Keratinocyte (primary cell): ENCODE measurements at regions not wholly inside any gene's neighbourhood (a gene's known extent, or its start where the extent isn't known, plus 50 kb on each side); places are given as distances from the start of the nearest gene placed in this dataset.

Experiments used
- DNase-seq: peaks from one replicate; pipeline ENCODE4 v3.0.0-alpha.2; 2011; ENCODE audit warnings: low read depth, missing footprints, low spot score
- FAIRE-seq: peaks from 2 replicates; lab custom pipeline; 2011; peaks lifted over from hg19 to GRCh38; lab: Jason Lieb, UNC
- H2AFZ ChIP-seq: 2 replicates; pipeline ENCODE4 v1.6.0; 2012; ENCODE audit warnings: low read length, control low read depth, inconsistent platforms; ENCODE audit not compliant: control insufficient read depth
- H3K27ac ChIP-seq: 2 replicates; pipeline ENCODE4 v1.5.1; 2011; ENCODE audit warnings: low read length; ENCODE audit not compliant: control insufficient read depth, insufficient read depth
- H3K27me3 ChIP-seq: 3 replicates; pipeline ENCODE4 v1.6.0; 2011; ENCODE audit warnings: low read length; ENCODE audit not compliant: control insufficient read depth, insufficient read depth; ENCODE audit errors: extremely low read depth
- H3K36me3 ChIP-seq, 2 experiments: 2 replicates in 1 of 2; 3 replicates in 1 of 2; pipeline ENCODE4 v1.5.1; 2011; ENCODE audit warnings: low read length in 2 of 2, mild to moderate bottlenecking in 1 of 2; ENCODE audit not compliant: control insufficient read depth in 2 of 2, insufficient read depth in 2 of 2; ENCODE audit errors: extremely low read depth in 1 of 2
- H3K4me1 ChIP-seq: 3 replicates; pipeline ENCODE4 v1.5.1; 2011; ENCODE audit warnings: low read length; ENCODE audit not compliant: control insufficient read depth, insufficient read depth; ENCODE audit errors: extremely low read depth
- H3K4me2 ChIP-seq: 3 replicates; pipeline ENCODE4 v1.6.0; 2011; ENCODE audit warnings: low read depth, low read length; ENCODE audit not compliant: control insufficient read depth, insufficient read depth; ENCODE audit errors: extremely low read depth
- H3K4me3 ChIP-seq, 3 experiments: fragments of 200-600 bp in 1 of 3; sonication (generic) in 1 of 3; 2 replicates in 2 of 3; 3 replicates in 1 of 3; pipeline ENCODE4 v1.5.1; 2011 to 2016; ENCODE audit warnings: low read length in 3 of 3, mild to moderate bottlenecking in 3 of 3, control low read depth in 2 of 3, inconsistent platforms in 1 of 3, low read depth in 1 of 3, mixed read lengths in 1 of 3, mixed run types in 1 of 3, moderate library complexity in 1 of 3; ENCODE audit not compliant: control insufficient read depth in 2 of 3, insufficient read depth in 2 of 3; ENCODE audit errors: extremely low read depth in 1 of 3
- H3K79me2 ChIP-seq: 2 replicates; pipeline ENCODE4 v1.6.0; 2012; ENCODE audit warnings: low read length; ENCODE audit not compliant: control insufficient read depth, insufficient read depth
- H3K9ac ChIP-seq: 3 replicates; pipeline ENCODE4 v1.6.0; 2011; ENCODE audit warnings: low read length; ENCODE audit not compliant: control insufficient read depth, insufficient read depth; ENCODE audit errors: extremely low read depth
- H3K9me1 ChIP-seq: 3 replicates; pipeline ENCODE4 v1.6.0; 2011; ENCODE audit warnings: low read length; ENCODE audit not compliant: control insufficient read depth, insufficient read depth; ENCODE audit errors: extremely low read depth
- H3K9me3 ChIP-seq: 2 replicates; pipeline ENCODE4 v1.5.1; 2012; ENCODE audit warnings: low read depth, low read length; ENCODE audit not compliant: control insufficient read depth
- H4K20me1 ChIP-seq: 3 replicates; pipeline ENCODE4 v1.6.0; 2011; ENCODE audit warnings: low read length; ENCODE audit not compliant: control insufficient read depth, insufficient read depth; ENCODE audit errors: extremely low read depth
- EZH2 ChIP-seq: IDR thresholded peaks from one replicate; pipeline ENCODE4 v1.6.1; 2012; ENCODE audit warnings: inconsistent platforms, mild to moderate bottlenecking, low read length, moderate library complexity
- dilution Hi-C: fragments of 300-500 bp; cut with MboI; formaldehyde crosslinking; loops from one replicate; pipeline ENCODE4 v1.7.0; 2020; ENCODE audit warnings: low sequenced_read_pairs; ENCODE audit not compliant: extremely low pct_ligation_motif_present
- TF ChIP-seq, protein P1 (sequence below), 3 experiments: IDR thresholded peaks in 1 of 3; conservative IDR thresholded peaks in 1 of 3; optimal IDR thresholded peaks in 1 of 3; 2 replicates in 2 of 3; 3 replicates in 1 of 3; pipeline versions ENCODE3 to v1.5.1; 2011; ENCODE audit warnings: low read length in 3 of 3, mild to moderate bottlenecking in 3 of 3, moderate library complexity in 2 of 3, control low read depth in 1 of 3, inconsistent platforms in 1 of 3; ENCODE audit not compliant: insufficient read depth in 2 of 3; ENCODE audit errors: extremely low read depth in 1 of 3

DNA sequence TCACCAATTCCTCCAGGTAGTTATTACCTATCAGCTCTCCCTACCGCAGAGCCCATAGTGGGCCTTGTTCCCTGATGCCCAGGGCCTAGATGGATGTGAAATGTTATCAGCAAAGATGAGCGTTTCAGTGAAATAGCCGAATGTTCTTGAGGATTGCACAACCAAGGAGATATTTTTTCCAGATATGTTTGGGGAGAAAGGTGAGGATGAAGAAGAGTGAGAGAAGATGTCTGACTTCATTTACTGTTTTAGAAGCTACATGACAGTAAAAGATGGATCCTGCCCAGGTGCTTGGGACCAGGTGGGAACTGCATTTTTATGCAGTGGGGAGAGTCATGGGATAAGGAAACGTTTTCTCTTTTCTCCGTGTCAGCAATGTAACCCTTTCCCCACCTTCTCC lies 231.7 kb upstream of the C1orf174 start:
- no peak overlapping the region for H3K9ac ChIP-seq
- H3K79me2 ChIP-seq: no peaks in the 10 kb centered on the region
- DNase-seq: no peak
- peaks cover 16% of the 10 kb centered on the region for H3K9me3 ChIP-seq
- no peak overlapping the region for H2AFZ ChIP-seq
- no peak overlapping the region for H3K27ac ChIP-seq
- dilution Hi-C loops: no loop called here
- TF ChIP-seq EZH2: no peak
- TF ChIP-seq, protein P1, sequence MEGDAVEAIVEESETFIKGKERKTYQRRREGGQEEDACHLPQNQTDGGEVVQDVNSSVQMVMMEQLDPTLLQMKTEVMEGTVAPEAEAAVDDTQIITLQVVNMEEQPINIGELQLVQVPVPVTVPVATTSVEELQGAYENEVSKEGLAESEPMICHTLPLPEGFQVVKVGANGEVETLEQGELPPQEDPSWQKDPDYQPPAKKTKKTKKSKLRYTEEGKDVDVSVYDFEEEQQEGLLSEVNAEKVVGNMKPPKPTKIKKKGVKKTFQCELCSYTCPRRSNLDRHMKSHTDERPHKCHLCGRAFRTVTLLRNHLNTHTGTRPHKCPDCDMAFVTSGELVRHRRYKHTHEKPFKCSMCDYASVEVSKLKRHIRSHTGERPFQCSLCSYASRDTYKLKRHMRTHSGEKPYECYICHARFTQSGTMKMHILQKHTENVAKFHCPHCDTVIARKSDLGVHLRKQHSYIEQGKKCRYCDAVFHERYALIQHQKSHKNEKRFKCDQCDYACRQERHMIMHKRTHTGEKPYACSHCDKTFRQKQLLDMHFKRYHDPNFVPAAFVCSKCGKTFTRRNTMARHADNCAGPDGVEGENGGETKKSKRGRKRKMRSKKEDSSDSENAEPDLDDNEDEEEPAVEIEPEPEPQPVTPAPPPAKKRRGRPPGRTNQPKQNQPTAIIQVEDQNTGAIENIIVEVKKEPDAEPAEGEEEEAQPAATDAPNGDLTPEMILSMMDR (optimal IDR thresholded peaks at IDR 0.05 in 1 of 3, IDR thresholded peaks at IDR 0.05 in 1 of 3, conservative IDR thresholded peaks at IDR 0.05 in 1 of 3; ENCODE audit: extremely low read depth in 1 of 3, insufficient read depth in 2 of 3, low read length in 3 of 3): no peak
- no peak for FAIRE-seq
- no peaks in the 10 kb centered on the region for H3K9me1 ChIP-seq
- no peaks in the 10 kb centered on the region for H3K4me1 ChIP-seq
- H3K36me3 ChIP-seq: no peaks in the 10 kb centered on the region
- no peaks in the 10 kb centered on the region for H4K20me1 ChIP-seq
- H3K27me3 ChIP-seq: no peaks in the 10 kb centered on the region
- no peak overlapping the region for H3K4me2 ChIP-seq
- no peak overlapping the region for H3K4me3 ChIP-seq

DNA sequence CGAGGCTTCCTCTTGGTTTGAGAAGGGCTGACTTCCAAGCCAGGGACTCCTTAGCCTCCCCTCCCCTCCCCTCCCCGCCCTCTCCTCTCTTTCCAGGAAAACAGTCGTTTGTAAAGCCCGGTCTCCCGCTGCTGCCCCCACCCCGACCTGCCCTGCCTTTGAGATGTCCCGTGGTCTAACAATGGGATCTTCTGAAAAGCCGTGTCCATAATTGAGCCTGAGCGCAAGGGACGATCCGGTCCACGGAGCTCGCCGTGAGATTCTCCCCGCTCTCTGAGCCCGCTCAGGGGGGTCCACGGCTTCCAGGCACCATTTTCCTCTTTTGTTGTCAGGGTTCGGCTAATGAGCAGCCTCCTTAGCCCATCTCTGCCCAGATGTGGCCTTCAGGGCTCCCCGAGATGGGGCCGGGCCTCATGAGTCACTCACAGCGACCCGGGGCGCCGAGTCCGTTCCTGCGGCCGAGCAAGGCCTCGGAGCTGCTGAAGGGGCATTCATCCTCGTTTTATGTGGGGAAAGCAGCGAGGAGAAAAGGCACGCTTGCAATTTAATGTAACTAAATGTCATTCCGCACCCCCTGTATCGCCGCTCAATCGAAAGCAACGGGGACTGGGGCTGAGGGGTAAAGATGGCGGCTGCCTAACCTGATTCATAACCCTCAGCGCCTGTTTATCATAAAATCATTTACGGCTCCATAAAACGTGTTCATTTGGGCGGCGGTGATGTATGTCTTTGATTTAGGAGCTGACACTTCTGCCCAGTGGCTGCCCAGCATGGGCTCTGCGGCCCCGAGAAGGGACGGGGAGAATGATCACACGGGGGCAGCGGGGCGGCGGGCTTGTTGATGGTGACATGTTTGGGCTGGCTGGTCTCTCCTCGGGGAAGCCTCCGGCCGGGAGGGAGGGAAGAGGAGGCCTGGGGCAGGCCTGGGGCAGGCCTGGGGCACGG lies 232.6 kb upstream of the C1orf174 start:
- Histone ChIP-seq H4K20me1 (no peaks in the 10 kb centered on the region), H3K9ac (no peak overlapping the region), H3K4me3 (no peak overlapping the region), H3K9me3 (peaks cover 14% of the 10 kb centered on the region), H3K4me2 (no peak overlapping the region), H3K36me3 (no peaks in the 10 kb centered on the region), H3K27ac (no peak overlapping the region), H3K27me3 (no peaks in the 10 kb centered on the region), H3K4me1 (no peaks in the 10 kb centered on the region), H3K79me2 (no peaks in the 10 kb centered on the region), H3K9me1 (no peaks in the 10 kb centered on the region), H2AFZ (no peak overlapping the region)
- DNase-seq: no peak
- no peak for TF ChIP-seq EZH2
- TF ChIP-seq, protein P1 (optimal IDR thresholded peaks at IDR 0.05 in 1 of 3, IDR thresholded peaks at IDR 0.05 in 1 of 3, conservative IDR thresholded peaks at IDR 0.05 in 1 of 3; ENCODE audit: extremely low read depth in 1 of 3, insufficient read depth in 2 of 3, low read length in 3 of 3): no peak
- dilution Hi-C loops: no loop called here
- FAIRE-seq: no peak
